Neuronal stem cell (in vitro differentiated cells): ENCODE measurements at regions not wholly inside any gene's neighbourhood (a gene's known extent, or its start where the extent isn't known, plus 50 kb on each side); places are given as distances from the start of the nearest gene placed in this dataset.

Experiments used
- DNase-seq: peaks from one replicate; pipeline ENCODE4 v3.0.0-alpha.2; 2013; ENCODE audit warnings: low spot score
- H2AFZ ChIP-seq: one replicate; pipeline ENCODE4 v1.6.1; 2013; ENCODE audit warnings: mild to moderate bottlenecking, low read length, inconsistent platforms
- H2AK5ac ChIP-seq: 2 replicates; pipeline ENCODE4 v1.6.1; 2013; ENCODE audit warnings: low read depth, mild to moderate bottlenecking, inconsistent platforms, low read length, moderate library complexity, mixed read lengths
- H2BK120ac ChIP-seq: 2 replicates; pipeline ENCODE4 v1.6.1; 2013; ENCODE audit warnings: low read depth, mild to moderate bottlenecking, inconsistent platforms, low read length, moderate library complexity, mixed read lengths
- H2BK12ac ChIP-seq: one replicate; pipeline ENCODE4 v1.6.1; 2013; ENCODE audit warnings: low read length, inconsistent platforms
- H2BK15ac ChIP-seq: 2 replicates; pipeline ENCODE4 v1.6.1; 2013; ENCODE audit warnings: mild to moderate bottlenecking, low read length, inconsistent platforms, mixed read lengths
- H2BK5ac ChIP-seq: one replicate; pipeline ENCODE4 v1.6.1; 2013; ENCODE audit warnings: inconsistent platforms, mild to moderate bottlenecking, low read length, moderate library complexity
- H3K14ac ChIP-seq: one replicate; pipeline ENCODE4 v1.6.1; 2013; ENCODE audit warnings: low read length, inconsistent platforms
- H3K18ac ChIP-seq: 2 replicates; pipeline ENCODE4 v1.6.1; 2013; ENCODE audit warnings: low read length, inconsistent platforms
- H3K23ac ChIP-seq: 2 replicates; pipeline ENCODE4 v1.6.1; 2013; ENCODE audit warnings: low read depth, mild to moderate bottlenecking, mixed read lengths, low read length, inconsistent platforms; ENCODE audit not compliant: poor library complexity
- H3K27ac ChIP-seq: replicated peaks from 3 replicates; pipeline ENCODE4 v1.5.1; 2013; ENCODE audit warnings: low read length, inconsistent platforms
- H3K27me3 ChIP-seq, 3 experiments: 2 replicates each; pipeline ENCODE4 v1.6.1; 2013; ENCODE audit warnings: low read length in 3 of 3, mild to moderate bottlenecking in 2 of 3, inconsistent platforms in 1 of 3, low read depth in 1 of 3, mixed read lengths in 1 of 3, moderate library complexity in 1 of 3; ENCODE audit not compliant: control insufficient read depth in 3 of 3, insufficient read depth in 3 of 3
- H3K36me3 ChIP-seq, 2 donors: replicated peaks in 1 of 2; 2 replicates each; pipeline ENCODE4 v1.6.1; 2013; ENCODE audit warnings: low read length in 2 of 2; ENCODE audit not compliant: control insufficient read depth in 2 of 2, insufficient read depth in 2 of 2
- H3K4ac ChIP-seq: 2 replicates; pipeline ENCODE4 v1.6.1; 2013; ENCODE audit warnings: inconsistent platforms, mild to moderate bottlenecking, low read length, moderate library complexity
- H3K4me1 ChIP-seq, 2 donors: 1 replicate in 1 of 2; 2 replicates in 1 of 2; pipeline ENCODE4 v1.6.1; 2013; ENCODE audit warnings: low read length in 2 of 2, low read depth in 1 of 2; ENCODE audit not compliant: control insufficient read depth in 2 of 2, insufficient read depth in 1 of 2
- H3K4me2 ChIP-seq: one replicate; pipeline ENCODE4 v1.6.1; 2013; ENCODE audit warnings: mild to moderate bottlenecking, low read length, inconsistent platforms; ENCODE audit not compliant: insufficient read depth, poor library complexity, severe bottlenecking
- H3K4me3 ChIP-seq, 2 donors: 2 replicates each; pipeline ENCODE4 v1.5.1; 2013; ENCODE audit warnings: low read length in 2 of 2, mild to moderate bottlenecking in 2 of 2, inconsistent platforms in 1 of 2, moderate library complexity in 1 of 2
- H3K79me1 ChIP-seq: one replicate; pipeline ENCODE4 v1.6.1; 2013; ENCODE audit warnings: low read depth, mild to moderate bottlenecking, inconsistent platforms, low read length, moderate library complexity
- H3K9ac ChIP-seq: one replicate; pipeline ENCODE4 v1.6.1; 2013; ENCODE audit warnings: mild to moderate bottlenecking, low read depth, low read length, inconsistent platforms; ENCODE audit not compliant: poor library complexity
- H3K9me3 ChIP-seq, 2 donors: replicated peaks in 1 of 2; 2 replicates each; pipeline versions ENCODE3 to v1.6.1; 2013; ENCODE audit warnings: low read length in 2 of 2, mild to moderate bottlenecking in 2 of 2, inconsistent platforms in 1 of 2, low read depth in 1 of 2, mixed read lengths in 1 of 2, moderate library complexity in 1 of 2; ENCODE audit not compliant: control insufficient read depth in 2 of 2, insufficient read depth in 1 of 2
- H4K8ac ChIP-seq: one replicate; pipeline ENCODE4 v1.6.1; 2013; ENCODE audit warnings: low read depth, mild to moderate bottlenecking, inconsistent platforms, low read length, moderate library complexity
- H4K91ac ChIP-seq: one replicate; pipeline ENCODE4 v1.6.1; 2013; ENCODE audit warnings: low read length, low read depth, mild to moderate bottlenecking, inconsistent platforms; ENCODE audit not compliant: poor library complexity
- WGBS, 2 donors: extraction: QIAGEN DNeasy Blood & Tissue Kit; methylation state at CpG; one replicate each; pipeline ENCODE4 v1.1.7; 2013; ENCODE audit warnings: missing lambda C conversion rate in 2 of 2, mixed read lengths in 1 of 2; ENCODE audit not compliant: insufficient read length in 2 of 2, insufficient replicate concordance in 1 of 2; ENCODE audit errors: extremely low coverage in 2 of 2; 5-methylcytosine and 5-hydroxymethylcytosine counted together

DNA sequence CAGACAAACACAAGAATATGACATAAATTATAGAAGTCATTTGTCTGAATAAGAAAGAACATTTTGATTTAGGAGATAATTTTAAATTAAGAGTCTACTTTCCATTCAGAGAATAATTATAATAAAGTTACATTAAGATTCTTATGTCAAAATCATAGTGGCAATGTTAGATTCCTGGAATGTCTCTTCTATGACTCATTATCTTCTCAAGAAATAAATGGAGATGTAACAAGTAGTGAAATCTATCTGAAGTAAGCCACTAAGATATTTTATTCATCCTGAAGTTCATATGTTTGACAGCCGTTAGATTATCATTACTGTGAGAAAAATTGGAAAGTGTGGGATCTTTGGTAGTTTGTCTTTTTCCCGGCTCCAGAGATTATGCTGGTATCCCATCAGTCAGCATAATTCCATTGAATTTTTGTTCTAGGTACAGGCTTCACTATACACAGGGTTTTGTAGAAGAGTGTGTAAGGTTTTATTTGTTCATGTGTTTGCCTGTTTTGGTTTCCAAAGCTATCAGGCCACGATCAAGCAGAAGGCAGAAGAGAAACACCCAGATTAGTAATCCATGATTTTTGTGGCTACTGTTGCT, 1246.6 kb upstream of the LRRTM1 start:
- H4K91ac ChIP-seq, result no peak overlapping the region
- H3K9me3 ChIP-seq, result no peaks in the 10 kb centered on the region
- no peak overlapping the region for H3K14ac ChIP-seq
- H3K27me3 ChIP-seq, result no peaks in the 10 kb centered on the region
- H3K18ac ChIP-seq, result no peak overlapping the region
- H3K36me3 ChIP-seq, result no peaks in the 10 kb centered on the region
- no peaks in the 10 kb centered on the region for H3K4me1 ChIP-seq
- no peaks in the 10 kb centered on the region for H3K79me1 ChIP-seq
- WGBS, 2 donors, result no CpG with 5 or more reads among the region's 3 CpGs
- no peak overlapping the region for H3K4me2 ChIP-seq
- H2AK5ac ChIP-seq, result no peak overlapping the region
- H3K9ac ChIP-seq, result no peak overlapping the region
- H3K4ac ChIP-seq, result no peak overlapping the region
- H2AFZ ChIP-seq, result no peak overlapping the region
- DNase-seq, result no peak
- H2BK120ac ChIP-seq, result no peak overlapping the region
- no peak overlapping the region for H3K4me3 ChIP-seq
- no peak overlapping the region for H3K23ac ChIP-seq
- H4K8ac ChIP-seq, result no peak overlapping the region
- H2BK15ac ChIP-seq, result no peak overlapping the region
- H3K27ac ChIP-seq, result no peak overlapping the region
- no peak overlapping the region for H2BK12ac ChIP-seq
- H2BK5ac ChIP-seq, result no peak overlapping the region

DNA sequence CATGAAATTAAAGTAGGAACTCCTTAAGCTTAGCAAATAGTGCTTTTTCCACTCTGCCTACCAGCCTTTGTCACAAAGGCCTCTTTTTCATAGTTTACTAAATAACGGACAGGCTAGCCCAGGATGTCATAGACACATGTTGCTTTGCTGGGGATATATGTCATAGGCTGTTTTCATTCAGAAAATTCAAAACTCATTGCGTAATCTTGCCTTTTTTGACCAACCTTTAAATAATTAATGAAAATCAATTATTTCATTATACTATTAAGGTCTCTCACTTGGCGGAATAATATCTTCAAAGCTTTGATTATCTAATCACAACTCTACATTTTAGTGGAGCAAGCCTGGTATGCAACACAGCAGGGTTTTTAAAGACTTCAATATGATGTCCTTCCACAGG, 1245.7 kb upstream of the LRRTM1 start:
- H3K4me1 ChIP-seq, result no peaks in the 10 kb centered on the region
- no peak overlapping the region for H3K27ac ChIP-seq
- no peak overlapping the region for H3K23ac ChIP-seq
- H3K79me1 ChIP-seq, result no peaks in the 10 kb centered on the region
- H2BK5ac ChIP-seq, result no peak overlapping the region
- no peak overlapping the region for H2BK15ac ChIP-seq
- no peak overlapping the region for H3K4me3 ChIP-seq
- DNase-seq, result no peak
- no peak overlapping the region for H4K91ac ChIP-seq
- no peak overlapping the region for H3K4me2 ChIP-seq
- no peak overlapping the region for H2AK5ac ChIP-seq
- H3K4ac ChIP-seq, result no peak overlapping the region
- H2BK12ac ChIP-seq, result no peak overlapping the region
- H3K18ac ChIP-seq, result no peak overlapping the region
- H3K9me3 ChIP-seq, result no peaks in the 10 kb centered on the region
- no peak overlapping the region for H3K9ac ChIP-seq
- no CpG with 5 or more reads among the region's 3 CpGs for WGBS, 2 donors
- H4K8ac ChIP-seq, result no peak overlapping the region
- H2BK120ac ChIP-seq, result no peak overlapping the region
- no peak overlapping the region for H2AFZ ChIP-seq
- no peak overlapping the region for H3K14ac ChIP-seq
- no peaks in the 10 kb centered on the region for H3K27me3 ChIP-seq
- no peaks in the 10 kb centered on the region for H3K36me3 ChIP-seq

DNA sequence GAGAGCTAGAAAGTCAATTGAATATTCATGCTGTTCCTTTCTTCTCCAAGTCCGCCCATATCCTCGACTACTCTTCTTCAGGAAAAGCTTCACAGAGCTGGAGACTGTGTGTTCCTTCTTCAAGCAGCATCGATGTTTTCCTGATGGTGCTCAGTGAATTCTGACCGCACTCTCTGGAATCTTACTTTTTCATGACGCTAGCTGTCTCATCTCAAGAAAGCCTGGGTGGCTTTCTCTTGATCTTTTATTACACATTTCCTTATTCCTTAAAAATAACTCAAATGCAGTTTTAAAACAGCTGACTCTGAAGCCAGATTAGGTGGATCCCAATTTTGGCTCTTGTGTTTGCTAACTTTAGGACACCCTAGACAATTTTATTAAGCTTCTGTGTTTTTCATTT, 1245.1 kb upstream of the LRRTM1 start:
- no peaks in the 10 kb centered on the region for H3K79me1 ChIP-seq
- no peaks in the 10 kb centered on the region for H3K27me3 ChIP-seq
- H3K4me3 ChIP-seq, result no peak overlapping the region
- no peak overlapping the region for H3K27ac ChIP-seq
- H2BK15ac ChIP-seq, result no peak overlapping the region
- H3K4me1 ChIP-seq, result no peaks in the 10 kb centered on the region
- no peak overlapping the region for H3K23ac ChIP-seq
- H2AK5ac ChIP-seq, result no peak overlapping the region
- no peak overlapping the region for H3K4ac ChIP-seq
- no peak overlapping the region for H3K4me2 ChIP-seq
- no peak overlapping the region for H2BK5ac ChIP-seq
- H4K8ac ChIP-seq, result no peak overlapping the region
- no peak overlapping the region for H4K91ac ChIP-seq
- no peak overlapping the region for H3K14ac ChIP-seq
- H2BK12ac ChIP-seq, result no peak overlapping the region
- no CpG with 5 or more reads among the region's 5 CpGs for WGBS, 2 donors
- no peak overlapping the region for H3K9ac ChIP-seq
- no peak overlapping the region for H2AFZ ChIP-seq
- no peaks in the 10 kb centered on the region for H3K9me3 ChIP-seq
- H2BK120ac ChIP-seq, result no peak overlapping the region
- no peak overlapping the region for H3K18ac ChIP-seq
- DNase-seq, result no peak
- H3K36me3 ChIP-seq, result no peaks in the 10 kb centered on the region

DNA sequence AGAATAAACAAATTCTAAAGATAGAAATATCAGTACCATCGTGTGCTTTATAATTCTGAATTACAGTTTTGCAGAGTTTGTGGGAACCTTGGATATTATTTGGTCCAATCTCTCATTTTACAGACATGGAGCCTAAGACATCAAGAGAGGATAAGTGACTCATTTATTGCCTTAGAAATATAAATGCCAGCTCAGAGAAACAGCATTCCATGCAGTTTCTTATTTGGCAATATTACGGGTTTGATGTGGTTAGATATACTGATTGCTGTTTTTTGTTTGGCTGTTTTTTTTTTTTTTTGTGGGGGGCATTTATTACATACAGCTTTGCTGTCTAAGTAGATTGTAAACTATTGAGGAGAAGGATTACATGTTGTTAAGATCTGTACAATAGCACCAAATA, 1241.1 kb upstream of the LRRTM1 start:
- no CpG with 5 or more reads among the region's 2 CpGs for WGBS, 2 donors
- Histone ChIP-seq H2BK5ac (no peak overlapping the region), H3K4me1 (no peaks in the 10 kb centered on the region), H3K79me1 (no peaks in the 10 kb centered on the region), H3K4me2 (no peak overlapping the region), H3K27me3 (no peaks in the 10 kb centered on the region), H2AK5ac (no peak overlapping the region), H4K91ac (no peak overlapping the region), H3K9me3 (no peaks in the 10 kb centered on the region), H3K9ac (no peak overlapping the region), H4K8ac (no peak overlapping the region), H3K18ac (no peak overlapping the region), H3K4me3 (no peak overlapping the region), H3K23ac (no peak overlapping the region), H3K27ac (no peak overlapping the region), H3K4ac (no peak overlapping the region), H3K36me3 (no peaks in the 10 kb centered on the region), H2BK12ac (no peak overlapping the region), H2AFZ (no peak overlapping the region), H2BK120ac (no peak overlapping the region), H2BK15ac (no peak overlapping the region), H3K14ac (no peak overlapping the region)
- DNase-seq, result no peak
